ENCODE measurements at regions not wholly inside any gene's neighbourhood (a gene's known extent, or its start where the extent isn't known, plus 50 kb on each side); places are given as distances from the start of the nearest gene placed in this dataset.

DNA sequence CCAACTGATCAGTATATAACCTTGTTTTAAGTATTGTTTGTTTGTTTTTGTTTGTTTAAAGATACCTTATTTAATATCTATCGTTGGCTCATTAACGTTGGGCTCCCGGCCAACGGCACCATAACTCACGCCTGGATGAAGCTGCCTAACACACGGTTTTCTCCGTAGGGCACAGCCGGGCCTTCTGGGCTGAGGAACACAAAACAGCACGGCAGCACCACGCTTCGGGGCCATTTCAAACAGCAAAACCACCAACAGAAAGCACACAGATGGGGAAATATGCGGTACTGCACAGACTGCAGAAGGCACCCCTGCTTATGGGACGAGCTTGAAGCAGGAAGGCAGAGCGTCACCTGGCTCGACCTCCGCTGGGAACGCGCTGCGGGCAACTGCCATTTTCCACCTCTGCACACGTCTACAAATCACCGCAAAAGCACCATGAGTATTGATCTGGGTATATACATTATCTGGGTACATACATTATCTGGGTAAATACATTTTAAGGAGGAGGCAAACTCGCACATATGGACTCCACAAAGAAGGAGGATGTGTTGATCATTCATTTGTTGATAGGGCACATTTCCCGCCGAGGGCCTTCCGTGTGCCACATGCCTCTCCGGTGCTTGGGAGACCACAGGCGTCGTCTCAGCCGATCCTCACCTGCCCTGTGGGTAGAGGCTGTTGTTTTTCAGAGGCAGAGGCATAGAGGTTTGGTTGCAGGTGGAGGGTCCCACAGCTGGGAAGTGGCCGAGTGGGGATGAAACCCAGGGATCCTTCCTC lies 123.7 kb upstream of the ATP2B2 start:
- H3K4me3 ChIP-seq (ENCODE audit: low read depth, low read length, poor library complexity, severe bottlenecking), result no peak overlapping the region
- H3K9me3 ChIP-seq (ENCODE audit: low read depth, low read length, poor library complexity, severe bottlenecking), result no peaks in the 10 kb centered on the region
- TF ChIP-seq, protein P1, sequence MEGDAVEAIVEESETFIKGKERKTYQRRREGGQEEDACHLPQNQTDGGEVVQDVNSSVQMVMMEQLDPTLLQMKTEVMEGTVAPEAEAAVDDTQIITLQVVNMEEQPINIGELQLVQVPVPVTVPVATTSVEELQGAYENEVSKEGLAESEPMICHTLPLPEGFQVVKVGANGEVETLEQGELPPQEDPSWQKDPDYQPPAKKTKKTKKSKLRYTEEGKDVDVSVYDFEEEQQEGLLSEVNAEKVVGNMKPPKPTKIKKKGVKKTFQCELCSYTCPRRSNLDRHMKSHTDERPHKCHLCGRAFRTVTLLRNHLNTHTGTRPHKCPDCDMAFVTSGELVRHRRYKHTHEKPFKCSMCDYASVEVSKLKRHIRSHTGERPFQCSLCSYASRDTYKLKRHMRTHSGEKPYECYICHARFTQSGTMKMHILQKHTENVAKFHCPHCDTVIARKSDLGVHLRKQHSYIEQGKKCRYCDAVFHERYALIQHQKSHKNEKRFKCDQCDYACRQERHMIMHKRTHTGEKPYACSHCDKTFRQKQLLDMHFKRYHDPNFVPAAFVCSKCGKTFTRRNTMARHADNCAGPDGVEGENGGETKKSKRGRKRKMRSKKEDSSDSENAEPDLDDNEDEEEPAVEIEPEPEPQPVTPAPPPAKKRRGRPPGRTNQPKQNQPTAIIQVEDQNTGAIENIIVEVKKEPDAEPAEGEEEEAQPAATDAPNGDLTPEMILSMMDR (conservative IDR thresholded peaks at IDR 0.05; ENCODE audit: low read depth, low read length), result no peak
- no peak for TF ChIP-seq EZH2 (IDR thresholded peaks at IDR 0.05; ENCODE audit: borderline replicate concordance, low read depth, low read length, poor library complexity, severe bottlenecking)
- H3K27me3 ChIP-seq (replicated peaks; ENCODE audit: insufficient read depth, low read depth, low read length, poor library complexity), result peaks cover 6% of the 10 kb centered on the region
- CTCF ChIA-PET, result no interaction called here
- POLR2A ChIA-PET (ENCODE audit: low non-redundant PET), result no interaction called here
- intact Hi-C loops (cut with micrococcal nuclease; ENCODE audit: unreplicated experiment), result no loop called here
- BruUV-seq (replicated peaks), result no TSS peak
- H3K4me1 ChIP-seq (ENCODE audit: insufficient read depth, low read length, poor library complexity, severe bottlenecking), result no peaks in the 10 kb centered on the region
- H3K36me3 ChIP-seq (ENCODE audit: insufficient read depth, low read length, poor library complexity, severe bottlenecking), result no peaks in the 10 kb centered on the region
- DNase-seq (ENCODE audit: low spot score), result no peak
- no peak overlapping the region for H3K27ac ChIP-seq (ENCODE audit: low read depth, low read length, poor library complexity, severe bottlenecking)

DNA sequence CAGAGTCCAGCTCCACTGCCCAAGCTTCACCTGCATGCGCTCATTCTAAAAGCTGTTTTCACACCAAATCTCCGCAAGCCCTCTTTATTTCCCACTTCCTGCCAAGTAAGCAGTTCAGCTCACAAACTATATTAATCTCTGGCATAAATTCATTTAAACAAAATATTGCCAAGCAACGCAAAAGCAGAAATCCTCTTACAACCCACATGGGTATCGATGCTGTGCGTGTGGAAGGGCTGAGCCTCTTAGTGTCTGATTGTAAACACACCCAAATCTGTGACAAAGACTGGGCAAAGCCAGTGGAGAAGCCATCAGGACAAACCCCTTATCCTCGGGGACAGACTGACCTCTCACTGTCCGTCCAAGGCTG lies 124.3 kb upstream of the ATP2B2 start:
- H3K27me3 ChIP-seq (replicated peaks; ENCODE audit: insufficient read depth, low read depth, low read length, poor library complexity), result peaks cover 6% of the 10 kb centered on the region
- TF ChIP-seq EZH2 (IDR thresholded peaks at IDR 0.05; ENCODE audit: borderline replicate concordance, low read depth, low read length, poor library complexity, severe bottlenecking), result no peak
- TF ChIP-seq, protein P1 (conservative IDR thresholded peaks at IDR 0.05; ENCODE audit: low read depth, low read length), result no peak

GRCh38 chr3:10631224-10631623 lies 125.8 kb upstream of the ATP2B2 start:
- TF ChIP-seq EZH2 (IDR thresholded peaks at IDR 0.05; ENCODE audit: borderline replicate concordance, low read depth, low read length, poor library complexity, severe bottlenecking), result no peak
- TF ChIP-seq, protein P1 (conservative IDR thresholded peaks at IDR 0.05; ENCODE audit: low read depth, low read length), result no peak
- Histone ChIP-seq H3K4me1 (ENCODE audit: insufficient read depth, low read length, poor library complexity, severe bottlenecking) (no peaks in the 10 kb centered on the region), H3K27me3 (replicated peaks; ENCODE audit: insufficient read depth, low read depth, low read length, poor library complexity) (peaks cover 6% of the 10 kb centered on the region), H3K36me3 (ENCODE audit: insufficient read depth, low read length, poor library complexity, severe bottlenecking) (no peaks in the 10 kb centered on the region), H3K9me3 (ENCODE audit: low read depth, low read length, poor library complexity, severe bottlenecking) (no peaks in the 10 kb centered on the region), H3K4me3 (ENCODE audit: low read depth, low read length, poor library complexity, severe bottlenecking) (no peak overlapping the region), H3K27ac (ENCODE audit: low read depth, low read length, poor library complexity, severe bottlenecking) (no peak overlapping the region)
- BruUV-seq (replicated peaks), result no TSS peak
- ChIA-PET POLR2A (ENCODE audit: low non-redundant PET) (no interaction called here), CTCF (no interaction called here)
- intact Hi-C loops (cut with micrococcal nuclease; ENCODE audit: unreplicated experiment), result no loop called here
- no peak for DNase-seq (ENCODE audit: low spot score)

More for the DNA sequence above, 124.3 kb upstream of the ATP2B2 start:
- no peak for DNase-seq (ENCODE audit: low spot score)
- no TSS peak for BruUV-seq (replicated peaks)
- no peak overlapping the region for H3K27ac ChIP-seq (ENCODE audit: low read depth, low read length, poor library complexity, severe bottlenecking)
- H3K36me3 ChIP-seq (ENCODE audit: insufficient read depth, low read length, poor library complexity, severe bottlenecking), result no peaks in the 10 kb centered on the region
- POLR2A ChIA-PET (ENCODE audit: low non-redundant PET), result no interaction called here
- no peaks in the 10 kb centered on the region for H3K4me1 ChIP-seq (ENCODE audit: insufficient read depth, low read length, poor library complexity, severe bottlenecking)
- CTCF ChIA-PET, result no interaction called here
- intact Hi-C loops (cut with micrococcal nuclease; ENCODE audit: unreplicated experiment), result no loop called here
- no peaks in the 10 kb centered on the region for H3K9me3 ChIP-seq (ENCODE audit: low read depth, low read length, poor library complexity, severe bottlenecking)
- H3K4me3 ChIP-seq (ENCODE audit: low read depth, low read length, poor library complexity, severe bottlenecking), result no peak overlapping the region

All from A673 (cell line).